Glomerular visceral epithelial cell (primary cell): ENCODE measurements at regions not wholly inside any gene's neighbourhood (a gene's known extent, or its start where the extent isn't known, plus 50 kb on each side); places are given as distances from the start of the nearest gene placed in this dataset.
"Not testable (repeated sequence)": the region's sequence is repeated elsewhere in the genome, so short reads cannot be mapped to it uniquely, and the experiment has no call there.

Source experiments
- DNase-seq: peaks from one replicate; pipeline ENCODE4 v3.0.0-alpha.2; 2016; ENCODE audit errors: extremely low spot score

GRCh38 chr9:129545876-129546275 is 75.0 kb downstream of the C9orf50 start:
- not testable (repeated sequence) for DNase-seq

- DNase-seq: no peak
These were observed 76.1 kb downstream of the C9orf50 start for GRCh38 chr9:129544761-129545160.

- no peak for DNase-seq
These were observed 78.2 kb downstream of the C9orf50 start for GRCh38 chr9:129542741-129543140.

- DNase-seq: no peak
These were observed 79.6 kb downstream of the C9orf50 start for GRCh38 chr9:129541270-129541669.

- no peak for DNase-seq
These were observed 81.5 kb downstream of the C9orf50 start for GRCh38 chr9:129539446-129539845.

- DNase-seq: not testable (repeated sequence)
These were observed 89.0 kb downstream of the C9orf50 start for GRCh38 chr9:129531860-129532402.

- DNase-seq: not testable (repeated sequence)
These were observed 92.9 kb downstream of the C9orf50 start for GRCh38 chr9:129527955-129528354.

GRCh38 chr9:129525656-129526196 is 95.2 kb downstream of the C9orf50 start:
- DNase-seq: no peak

GRCh38 chr9:129524582-129525270 is 96.2 kb downstream of the C9orf50 start:
- DNase-seq: no peak

GRCh38 chr9:129523943-129524581 is 96.8 kb downstream of the C9orf50 start:
- DNase-seq: no peak

- no peak for DNase-seq
These were observed 98.5 kb downstream of the C9orf50 start for GRCh38 chr9:129522351-129522750.

GRCh38 chr9:129520082-129520481 is 100.8 kb downstream of the C9orf50 start:
- DNase-seq: no peak

GRCh38 chr9:129518074-129518473 is 102.8 kb downstream of the C9orf50 start:
- DNase-seq: no peak

GRCh38 chr9:129517006-129517405 is 103.9 kb downstream of the C9orf50 start:
- no peak for DNase-seq

GRCh38 chr9:129514891-129515290 is 106.0 kb downstream of the C9orf50 start:
- DNase-seq: no peak

- no peak for DNase-seq
These were observed 106.4 kb downstream of the C9orf50 start for GRCh38 chr9:129514497-129514867.

- DNase-seq: no peak
These were observed 106.9 kb downstream of the C9orf50 start for GRCh38 chr9:129513856-129514496.

- no peak for DNase-seq
These were observed 107.6 kb downstream of the C9orf50 start for GRCh38 chr9:129513282-129513681.

GRCh38 chr9:129511285-129511900 is 109.5 kb downstream of the C9orf50 start:
- DNase-seq: no peak

- DNase-seq: no peak
These were observed 111.4 kb downstream of the C9orf50 start for GRCh38 chr9:129509533-129509928.

GRCh38 chr9:129507805-129508204 is 113.1 kb downstream of the C9orf50 start:
- DNase-seq: no peak

GRCh38 chr9:129506892-129507291 is 114.0 kb downstream of the C9orf50 start:
- DNase-seq: peak; percentile 50
